ENCODE measurements at regions not wholly inside any gene's neighbourhood (a gene's known extent, or its start where the extent isn't known, plus 50 kb on each side); places are given as distances from the start of the nearest gene placed in this dataset.
"Not testable (repeated sequence)": the region's sequence is repeated elsewhere in the genome, so short reads cannot be mapped to it uniquely, and the experiment has no call there.

- H3K9me3 Mint-ChIP-seq (ENCODE audit: unreplicated experiment) = no peaks in the 10 kb centered on the region
- H3K4me3 Mint-ChIP-seq (ENCODE audit: unreplicated experiment) = no peak overlapping the region
- no peak for DNase-seq (ENCODE audit: low spot score)
- H3K27me3 Mint-ChIP-seq (ENCODE audit: unreplicated experiment) = no peaks in the 10 kb centered on the region
- peaks cover 3% of the 10 kb centered on the region for H3K4me1 Mint-ChIP-seq (ENCODE audit: unreplicated experiment)
- H3K36me3 Mint-ChIP-seq (ENCODE audit: low read depth, unreplicated experiment) = no peaks in the 10 kb centered on the region
- no peak overlapping the region for H3K27ac Mint-ChIP-seq (ENCODE audit: unreplicated experiment)
- no peak for TF ChIP-seq CTCF (IDR thresholded peaks at IDR 0.05; ENCODE audit: unreplicated experiment)
These were observed 80.0 kb downstream of the VCAM1 start for GRCh38 chr1:100799548-100799947.

GRCh38 chr1:100799954-100800612 lies 80.5 kb downstream of the VCAM1 start:
- Mint-ChIP-seq H3K27ac (ENCODE audit: unreplicated experiment) (no peak overlapping the region), H3K4me1 (ENCODE audit: unreplicated experiment) (peaks cover 3% of the 10 kb centered on the region), H3K9me3 (ENCODE audit: unreplicated experiment) (no peaks in the 10 kb centered on the region), H3K27me3 (ENCODE audit: unreplicated experiment) (no peaks in the 10 kb centered on the region), H3K36me3 (ENCODE audit: low read depth, unreplicated experiment) (no peaks in the 10 kb centered on the region), H3K4me3 (ENCODE audit: unreplicated experiment) (no peak overlapping the region)
- TF ChIP-seq CTCF (IDR thresholded peaks at IDR 0.05; ENCODE audit: unreplicated experiment) = no peak
- no peak for DNase-seq (ENCODE audit: low spot score)

GRCh38 chr1:100801256-100801655 lies 81.7 kb downstream of the VCAM1 start:
- H3K4me3 Mint-ChIP-seq (ENCODE audit: unreplicated experiment); H3K9me3 Mint-ChIP-seq (ENCODE audit: unreplicated experiment): not testable (repeated sequence)

GRCh38 chr1:100803280-100803679 lies 83.7 kb downstream of the VCAM1 start:
- not testable (repeated sequence) for H3K4me3 Mint-ChIP-seq (ENCODE audit: unreplicated experiment); H3K4me1 Mint-ChIP-seq (ENCODE audit: unreplicated experiment); H3K27me3 Mint-ChIP-seq (ENCODE audit: unreplicated experiment)

More at GRCh38 chr1:100801256-100801655, 81.7 kb downstream of the VCAM1 start:
- not testable (repeated sequence) for H3K27me3 Mint-ChIP-seq (ENCODE audit: unreplicated experiment); H3K4me1 Mint-ChIP-seq (ENCODE audit: unreplicated experiment); H3K36me3 Mint-ChIP-seq (ENCODE audit: low read depth, unreplicated experiment); DNase-seq (ENCODE audit: low spot score); H3K27ac Mint-ChIP-seq (ENCODE audit: unreplicated experiment)

GRCh38 chr1:100806601-100807000 lies 87.1 kb downstream of the VCAM1 start:
- H3K27ac Mint-ChIP-seq (ENCODE audit: unreplicated experiment) = no peak overlapping the region
- peaks cover 2% of the 10 kb centered on the region for H3K27me3 Mint-ChIP-seq (ENCODE audit: unreplicated experiment)
- H3K9me3 Mint-ChIP-seq (ENCODE audit: unreplicated experiment) = no peaks in the 10 kb centered on the region
- no peak for TF ChIP-seq CTCF (IDR thresholded peaks at IDR 0.05; ENCODE audit: unreplicated experiment)
- H3K36me3 Mint-ChIP-seq (ENCODE audit: low read depth, unreplicated experiment) = no peaks in the 10 kb centered on the region
- H3K4me3 Mint-ChIP-seq (ENCODE audit: unreplicated experiment) = no peak overlapping the region
- peaks cover 3% of the 10 kb centered on the region for H3K4me1 Mint-ChIP-seq (ENCODE audit: unreplicated experiment)
- no peak for DNase-seq (ENCODE audit: low spot score)

More at GRCh38 chr1:100803280-100803679, 83.7 kb downstream of the VCAM1 start:
- H3K36me3 Mint-ChIP-seq (ENCODE audit: low read depth, unreplicated experiment); DNase-seq (ENCODE audit: low spot score); H3K27ac Mint-ChIP-seq (ENCODE audit: unreplicated experiment); H3K9me3 Mint-ChIP-seq (ENCODE audit: unreplicated experiment): not testable (repeated sequence)

- no peak overlapping the region for H3K27ac Mint-ChIP-seq (ENCODE audit: unreplicated experiment)
- no peaks in the 10 kb centered on the region for H3K36me3 Mint-ChIP-seq (ENCODE audit: low read depth, unreplicated experiment)
- H3K4me1 Mint-ChIP-seq (ENCODE audit: unreplicated experiment) = peaks cover 17% of the 10 kb centered on the region
- no peaks in the 10 kb centered on the region for H3K9me3 Mint-ChIP-seq (ENCODE audit: unreplicated experiment)
- TF ChIP-seq CTCF (IDR thresholded peaks at IDR 0.05; ENCODE audit: unreplicated experiment) = no peak
- no peak overlapping the region for H3K4me3 Mint-ChIP-seq (ENCODE audit: unreplicated experiment)
- no peak for DNase-seq (ENCODE audit: low spot score)
- H3K27me3 Mint-ChIP-seq (ENCODE audit: unreplicated experiment) = peaks cover 2% of the 10 kb centered on the region
These were observed 84.3 kb downstream of the EXTL2 start for GRCh38 chr1:100810360-100810759.

Measured in endothelial cell (in vitro differentiated cells).